GM12878 (cell line): ENCODE measurements at regions not wholly inside any gene's neighbourhood (a gene's known extent, or its start where the extent isn't known, plus 50 kb on each side); places are given as distances from the start of the nearest gene placed in this dataset.

Source experiments
- ATAC-seq: fragments of 200-7000 bp; cut with Tn5 transposase; 3 replicates; pipeline ENCODE4 v1.9.1; 2020; ENCODE audit warnings: mild to moderate bottlenecking, moderate library complexity
- BruUV-seq: library from RNA; stranded (reverse); fragments of 400-500 nt; replicated peaks from 2 replicates; lab custom pipeline; 2021; lab: Mats Ljungman, UMichigan
- CTCF ChIA-PET: fragments of 300-600 bp; sonication (Branson Sonifier 250); formaldehyde crosslinking; extraction: SDS; loops from one replicate; lab custom pipeline; 2021; ENCODE audit warnings: inconsistent platforms; lab: Yijun Ruan, JAX
- POLR2A ChIA-PET: fragments of 350-600 bp; formaldehyde crosslinking; extraction: SDS; loops from one replicate; lab custom pipeline; 2021; ENCODE audit warnings: inconsistent platforms; lab: Charles Lee
- RAD21 ChIA-PET: fragments of 300-600 bp; sonication (Branson Sonifier 250); formaldehyde crosslinking; loops from one replicate; lab custom pipeline; 2023; ENCODE audit warnings: antibody characterized with exemption; ENCODE audit not compliant: unreplicated experiment; lab: Charles Lee
- SMC1A ChIA-PET: fragments of 300-600 bp; sonication (Branson Sonifier 250); formaldehyde crosslinking; loops from one replicate; lab custom pipeline; 2023; ENCODE audit not compliant: unreplicated experiment, uncharacterized antibody; lab: Charles Lee
- DNase-seq: peaks from one replicate; pipeline ENCODE4 v3.0.0-alpha.2; 2011; ENCODE audit warnings: low read depth, low spot score
- FAIRE-seq: peaks from 3 replicates; lab custom pipeline; 2011; peaks lifted over from hg19 to GRCh38; lab: Jason Lieb, UNC
- H2AFZ ChIP-seq: 2 replicates; pipeline ENCODE4 v1.6.0; 2011; ENCODE audit warnings: low read depth, low read length, control low read depth; ENCODE audit not compliant: control insufficient read depth
- H3K27ac ChIP-seq: 2 replicates; pipeline ENCODE4 v1.5.1; 2011; ENCODE audit warnings: control low read depth; ENCODE audit not compliant: control insufficient read depth, insufficient read depth
- H3K27me3 ChIP-seq, 2 experiments: replicated peaks in 1 of 2; 2 replicates each; pipeline versions ENCODE4 v1.6.0 to v1.6.1; 2011; ENCODE audit warnings: low read length in 1 of 2; ENCODE audit not compliant: control insufficient read depth in 2 of 2, insufficient read depth in 2 of 2
- H3K36me3 ChIP-seq, 2 experiments: 2 replicates each; pipeline ENCODE4 v1.5.1; 2011; ENCODE audit warnings: low read length in 1 of 2; ENCODE audit not compliant: control insufficient read depth in 2 of 2, insufficient read depth in 2 of 2
- H3K4me1 ChIP-seq: 2 replicates; pipeline ENCODE4 v1.6.1; 2011; ENCODE audit warnings: mild to moderate bottlenecking, low read length, moderate library complexity, mixed read lengths; ENCODE audit not compliant: control insufficient read depth, insufficient read depth
- H3K4me2 ChIP-seq: 2 replicates; pipeline ENCODE4 v1.6.0; 2011; ENCODE audit warnings: control low read depth; ENCODE audit not compliant: control insufficient read depth, insufficient read depth
- H3K4me3 ChIP-seq: fragments of 200-600 bp; sonication (generic); 2 replicates; pipeline ENCODE4 v1.5.1; 2016
- H3K79me2 ChIP-seq: 2 replicates; pipeline ENCODE4 v1.6.0; 2011; ENCODE audit warnings: low read length; ENCODE audit not compliant: control insufficient read depth, insufficient read depth
- H3K9ac ChIP-seq: 2 replicates; pipeline ENCODE4 v1.8.0; 2011; ENCODE audit warnings: low read length, control low read depth, mixed read lengths; ENCODE audit not compliant: control insufficient read depth, insufficient read depth
- H3K9me3 ChIP-seq: replicated peaks from 3 replicates; pipeline ENCODE4 v1.5.1; 2011; ENCODE audit warnings: mild to moderate bottlenecking, low read length; ENCODE audit not compliant: control insufficient read depth, insufficient read depth
- H4K20me1 ChIP-seq: 2 replicates; pipeline ENCODE4 v1.6.0; 2011; ENCODE audit not compliant: control insufficient read depth, insufficient read depth
- CBX5 ChIP-seq: sonication (generic); IDR thresholded peaks from 2 replicates; pipeline ENCODE4 v1.6.1; 2016; ENCODE audit warnings: low read depth, moderate library complexity, mild to moderate bottlenecking, inconsistent platforms
- FOS ChIP-seq: IDR thresholded peaks from 3 replicates; pipeline ENCODE4 v1.6.1; 2011; ENCODE audit warnings: borderline replicate concordance; ENCODE audit not compliant: insufficient read length; ENCODE audit errors: extremely low read depth
- IKZF1 ChIP-seq: fragments of 450-650 bp; conservative IDR thresholded peaks from 2 replicates; pipeline ENCODE4 v1.6.1; 2017; ENCODE audit warnings: antibody characterized with exemption, mild to moderate bottlenecking
- NFIC ChIP-seq: IDR thresholded peaks from 2 replicates; pipeline ENCODE4 v1.6.1; 2012; ENCODE audit warnings: low read depth, mild to moderate bottlenecking, inconsistent platforms, low read length, moderate library complexity
- RAD21 ChIP-seq: IDR thresholded peaks from 2 replicates; pipeline ENCODE4 v1.6.1; 2011; ENCODE audit warnings: mild to moderate bottlenecking, low read depth, low read length, moderate library complexity; ENCODE audit not compliant: insufficient read depth
- RAD51 ChIP-seq: fragments of 450-650 bp; IDR thresholded peaks from 2 replicates; pipeline ENCODE4 v1.6.1; 2016; ENCODE audit warnings: moderate library complexity, mild to moderate bottlenecking, inconsistent platforms
- RCOR1 ChIP-seq: conservative IDR thresholded peaks from 2 replicates; pipeline ENCODE4 v1.6.1; 2012; ENCODE audit warnings: low read depth, low read length, improper control_type of control experiment
- SIN3A ChIP-seq: IDR thresholded peaks from 2 replicates; pipeline ENCODE4 v1.6.1; 2012; ENCODE audit warnings: low read depth, low read length, improper control_type of control experiment
- SIX5 ChIP-seq: IDR thresholded peaks from 2 replicates; pipeline ENCODE4 v1.6.1; 2011; ENCODE audit warnings: mild to moderate bottlenecking, low read depth, low read length, moderate library complexity; ENCODE audit not compliant: severe bottlenecking
- SRF ChIP-seq, 2 experiments: IDR thresholded peaks; 2 replicates each; pipeline ENCODE4 v1.6.1; 2011; ENCODE audit warnings: low read depth in 2 of 2, low read length in 2 of 2, mild to moderate bottlenecking in 1 of 2, moderate library complexity in 1 of 2
- WGBS: methylation state at CpG from one replicate; pipeline ENCODE4 v1.1.6; 2016; ENCODE audit warnings: low lambda C conversion rate; ENCODE audit not compliant: insufficient replicate concordance, insufficient coverage; ENCODE audit errors: missing lambda C conversion rate; 5-methylcytosine and 5-hydroxymethylcytosine counted together
- in situ Hi-C: fragments of 300-500 bp; cut with MboI; formaldehyde crosslinking; loops from 9 replicates; pipeline ENCODE4 v1.14.3; 2018; ENCODE audit warnings: mixed read lengths
- intact Hi-C: fragments of 100-400 bp; cut with micrococcal nuclease; formaldehyde crosslinking; loops from one replicate; pipeline ENCODE4 v1.14.2; 2022; ENCODE audit not compliant: unreplicated experiment
- TF ChIP-seq, protein P1 (sequence below): fragments of 450-650 bp; IDR thresholded peaks from 2 replicates; pipeline ENCODE4 v1.6.1; 2017; ENCODE audit warnings: borderline replicate concordance
- TF ChIP-seq, protein P2 (sequence below): fragments of 450-650 bp; IDR thresholded peaks from 2 replicates; pipeline ENCODE4 v1.6.1; 2018; ENCODE audit warnings: mild to moderate bottlenecking, low read depth, moderate library complexity; ENCODE audit not compliant: partially characterized antibody
- TF ChIP-seq, protein P3 (sequence below): fragments of 450-650 bp; IDR thresholded peaks from 2 replicates; pipeline ENCODE4 v1.6.1; 2017; ENCODE audit warnings: mild to moderate bottlenecking
- TF ChIP-seq, protein P4 (sequence below): fragments of 450-650 bp; IDR thresholded peaks from 2 replicates; pipeline ENCODE4 v1.6.1; 2018; ENCODE audit warnings: borderline replicate concordance, mild to moderate bottlenecking; ENCODE audit not compliant: partially characterized antibody

DNA sequence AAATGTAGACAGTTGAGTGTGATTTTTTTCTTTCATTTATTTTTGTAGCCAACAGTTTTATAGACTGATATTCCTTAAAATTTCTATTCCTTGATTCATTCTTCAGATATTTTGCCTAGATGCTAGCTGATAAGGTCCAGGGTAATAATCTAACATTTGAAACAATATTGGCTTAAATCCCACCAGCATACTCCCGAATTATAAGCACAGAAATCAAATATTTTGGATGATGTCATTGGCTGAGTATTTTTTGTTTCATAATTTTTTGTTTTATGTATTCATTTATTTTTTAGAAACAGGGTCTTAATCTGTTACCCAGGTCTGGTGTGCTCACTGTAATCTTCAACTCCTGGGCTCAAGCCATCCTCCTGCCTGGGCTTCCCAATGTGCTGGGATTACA, 88.4 kb downstream of the ISL1 start:
- Histone ChIP-seq H3K27me3 (no peaks in the 10 kb centered on the region), H3K9me3 (no peaks in the 10 kb centered on the region), H3K4me3 (no peak overlapping the region), H3K4me2 (no peak overlapping the region), H4K20me1 (no peaks in the 10 kb centered on the region), H3K9ac (no peak overlapping the region), H2AFZ (no peak overlapping the region), H3K79me2 (no peaks in the 10 kb centered on the region), H3K36me3 (no peaks in the 10 kb centered on the region), H3K4me1 (no peaks in the 10 kb centered on the region), H3K27ac (no peak overlapping the region)
- DNase-seq (no peak), ATAC-seq (no peak), FAIRE-seq (no peak)
- in situ Hi-C loops (no loop called here), intact Hi-C loops (no loop called here)
- POLR2A ChIA-PET: no interaction called here
- SMC1A ChIA-PET: no interaction called here
- CTCF ChIA-PET: interaction anchor here (1.8 kb wide), 1 partner anchor 38 kb away, joined by 3 read pairs; no protein-coding TSS in a partner anchor
- no TSS peak for BruUV-seq
- RAD21 ChIA-PET: no interaction called here
- TF ChIP-seq RAD51 (no peak), CBX5 (no peak), SRF (IDR thresholded peaks at IDR 0.05; ENCODE audit: low read depth in 2 of 2, low read length in 2 of 2) (no peak), SIN3A (no peak), RCOR1 (no peak), SIX5 (no peak), RAD21 (no peak), FOS (no peak), NFIC (no peak), IKZF1 (no peak)
- TF ChIP-seq, protein P1, sequence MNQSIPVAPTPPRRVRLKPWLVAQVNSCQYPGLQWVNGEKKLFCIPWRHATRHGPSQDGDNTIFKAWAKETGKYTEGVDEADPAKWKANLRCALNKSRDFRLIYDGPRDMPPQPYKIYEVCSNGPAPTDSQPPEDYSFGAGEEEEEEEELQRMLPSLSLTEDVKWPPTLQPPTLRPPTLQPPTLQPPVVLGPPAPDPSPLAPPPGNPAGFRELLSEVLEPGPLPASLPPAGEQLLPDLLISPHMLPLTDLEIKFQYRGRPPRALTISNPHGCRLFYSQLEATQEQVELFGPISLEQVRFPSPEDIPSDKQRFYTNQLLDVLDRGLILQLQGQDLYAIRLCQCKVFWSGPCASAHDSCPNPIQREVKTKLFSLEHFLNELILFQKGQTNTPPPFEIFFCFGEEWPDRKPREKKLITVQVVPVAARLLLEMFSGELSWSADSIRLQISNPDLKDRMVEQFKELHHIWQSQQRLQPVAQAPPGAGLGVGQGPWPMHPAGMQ: no peak
- TF ChIP-seq, protein P2, sequence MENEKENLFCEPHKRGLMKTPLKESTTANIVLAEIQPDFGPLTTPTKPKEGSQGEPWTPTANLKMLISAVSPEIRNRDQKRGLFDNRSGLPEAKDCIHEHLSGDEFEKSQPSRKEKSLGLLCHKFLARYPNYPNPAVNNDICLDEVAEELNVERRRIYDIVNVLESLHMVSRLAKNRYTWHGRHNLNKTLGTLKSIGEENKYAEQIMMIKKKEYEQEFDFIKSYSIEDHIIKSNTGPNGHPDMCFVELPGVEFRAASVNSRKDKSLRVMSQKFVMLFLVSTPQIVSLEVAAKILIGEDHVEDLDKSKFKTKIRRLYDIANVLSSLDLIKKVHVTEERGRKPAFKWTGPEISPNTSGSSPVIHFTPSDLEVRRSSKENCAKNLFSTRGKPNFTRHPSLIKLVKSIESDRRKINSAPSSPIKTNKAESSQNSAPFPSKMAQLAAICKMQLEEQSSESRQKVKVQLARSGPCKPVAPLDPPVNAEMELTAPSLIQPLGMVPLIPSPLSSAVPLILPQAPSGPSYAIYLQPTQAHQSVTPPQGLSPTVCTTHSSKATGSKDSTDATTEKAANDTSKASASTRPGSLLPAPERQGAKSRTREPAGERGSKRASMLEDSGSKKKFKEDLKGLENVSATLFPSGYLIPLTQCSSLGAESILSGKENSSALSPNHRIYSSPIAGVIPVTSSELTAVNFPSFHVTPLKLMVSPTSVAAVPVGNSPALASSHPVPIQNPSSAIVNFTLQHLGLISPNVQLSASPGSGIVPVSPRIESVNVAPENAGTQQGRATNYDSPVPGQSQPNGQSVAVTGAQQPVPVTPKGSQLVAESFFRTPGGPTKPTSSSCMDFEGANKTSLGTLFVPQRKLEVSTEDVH: no peak
- TF ChIP-seq, protein P3, sequence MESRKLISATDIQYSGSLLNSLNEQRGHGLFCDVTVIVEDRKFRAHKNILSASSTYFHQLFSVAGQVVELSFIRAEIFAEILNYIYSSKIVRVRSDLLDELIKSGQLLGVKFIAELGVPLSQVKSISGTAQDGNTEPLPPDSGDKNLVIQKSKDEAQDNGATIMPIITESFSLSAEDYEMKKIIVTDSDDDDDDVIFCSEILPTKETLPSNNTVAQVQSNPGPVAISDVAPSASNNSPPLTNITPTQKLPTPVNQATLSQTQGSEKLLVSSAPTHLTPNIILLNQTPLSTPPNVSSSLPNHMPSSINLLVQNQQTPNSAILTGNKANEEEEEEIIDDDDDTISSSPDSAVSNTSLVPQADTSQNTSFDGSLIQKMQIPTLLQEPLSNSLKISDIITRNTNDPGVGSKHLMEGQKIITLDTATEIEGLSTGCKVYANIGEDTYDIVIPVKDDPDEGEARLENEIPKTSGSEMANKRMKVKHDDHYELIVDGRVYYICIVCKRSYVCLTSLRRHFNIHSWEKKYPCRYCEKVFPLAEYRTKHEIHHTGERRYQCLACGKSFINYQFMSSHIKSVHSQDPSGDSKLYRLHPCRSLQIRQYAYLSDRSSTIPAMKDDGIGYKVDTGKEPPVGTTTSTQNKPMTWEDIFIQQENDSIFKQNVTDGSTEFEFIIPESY: no peak
- TF ChIP-seq, protein P4, sequence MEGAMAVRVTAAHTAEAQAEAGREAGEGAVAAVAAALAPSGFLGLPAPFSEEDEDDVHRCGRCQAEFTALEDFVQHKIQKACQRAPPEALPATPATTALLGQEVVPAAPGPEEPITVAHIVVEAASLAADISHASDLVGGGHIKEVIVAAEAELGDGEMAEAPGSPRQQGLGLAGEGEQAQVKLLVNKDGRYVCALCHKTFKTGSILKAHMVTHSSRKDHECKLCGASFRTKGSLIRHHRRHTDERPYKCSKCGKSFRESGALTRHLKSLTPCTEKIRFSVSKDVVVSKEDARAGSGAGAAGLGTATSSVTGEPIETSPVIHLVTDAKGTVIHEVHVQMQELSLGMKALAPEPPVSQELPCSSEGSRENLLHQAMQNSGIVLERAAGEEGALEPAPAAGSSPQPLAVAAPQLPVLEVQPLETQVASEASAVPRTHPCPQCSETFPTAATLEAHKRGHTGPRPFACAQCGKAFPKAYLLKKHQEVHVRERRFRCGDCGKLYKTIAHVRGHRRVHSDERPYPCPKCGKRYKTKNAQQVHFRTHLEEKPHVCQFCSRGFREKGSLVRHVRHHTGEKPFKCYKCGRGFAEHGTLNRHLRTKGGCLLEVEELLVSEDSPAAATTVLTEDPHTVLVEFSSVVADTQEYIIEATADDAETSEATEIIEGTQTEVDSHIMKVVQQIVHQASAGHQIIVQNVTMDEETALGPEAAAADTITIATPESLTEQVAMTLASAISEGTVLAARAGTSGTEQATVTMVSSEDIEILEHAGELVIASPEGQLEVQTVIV: no peak
- 0% methylated on average over 1 of the region's 1 CpG for WGBS
